T-helper 1 cell treated with Interleukin-12 subunit alpha and Interleukin-12 subunit beta and Interleukin-4 antibody, amounts not matched to agents 30 ng/mL and 1 ng/mL, for 36 hours (primary cell): ENCODE measurements at regions not wholly inside any gene's neighbourhood (a gene's known extent, or its start where the extent isn't known, plus 50 kb on each side); places are given as distances from the start of the nearest gene placed in this dataset.
"Not testable (repeated sequence)": the region's sequence is repeated elsewhere in the genome, so short reads cannot be mapped to it uniquely, and the experiment has no call there.

Experiments used
- intact Hi-C: fragments of 100-400 bp; cut with micrococcal nuclease; formaldehyde crosslinking; loops from one replicate; pipeline ENCODE4 v1.15.1; 2024

DNA sequence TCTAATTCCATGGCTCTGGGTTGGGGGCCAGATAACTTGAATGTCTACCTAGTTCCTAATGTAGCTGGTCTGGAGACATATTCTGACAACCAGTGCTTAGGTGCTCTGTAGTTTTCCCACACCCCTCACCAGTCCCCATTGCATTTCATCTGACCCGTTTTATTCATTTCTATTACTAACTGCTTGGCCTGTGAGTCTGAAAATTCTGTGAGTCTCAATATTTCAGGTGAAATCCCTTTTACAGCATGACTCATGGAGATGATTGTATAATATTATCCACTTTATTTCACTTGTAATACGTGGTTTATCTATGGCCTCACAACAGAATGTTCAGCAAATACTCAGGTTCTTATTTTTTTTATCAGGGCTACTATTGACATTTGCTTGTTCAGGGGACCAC lies 103.7 kb upstream of the UGP2 start:
- intact Hi-C loops, result no loop called here

DNA sequence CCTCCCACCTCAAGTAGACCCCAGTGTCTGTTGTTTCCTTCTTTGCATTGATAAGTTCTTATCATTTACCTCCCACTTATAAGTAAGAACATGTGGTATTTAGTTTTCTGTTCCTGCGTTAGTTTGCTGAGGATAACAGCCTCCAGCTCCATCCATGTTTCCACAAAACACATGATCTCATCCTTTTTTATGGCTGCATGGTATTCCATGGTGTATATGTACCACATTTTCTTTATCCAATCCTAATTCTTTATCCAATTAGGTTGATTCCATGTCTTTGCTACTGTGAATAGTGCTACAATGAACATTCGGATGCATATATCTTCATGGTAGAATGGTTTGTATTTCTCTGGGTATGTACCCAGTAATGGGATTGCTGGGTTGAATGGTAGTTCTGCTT lies 102.5 kb upstream of the UGP2 start:
- intact Hi-C loops, result not testable (repeated sequence)

DNA sequence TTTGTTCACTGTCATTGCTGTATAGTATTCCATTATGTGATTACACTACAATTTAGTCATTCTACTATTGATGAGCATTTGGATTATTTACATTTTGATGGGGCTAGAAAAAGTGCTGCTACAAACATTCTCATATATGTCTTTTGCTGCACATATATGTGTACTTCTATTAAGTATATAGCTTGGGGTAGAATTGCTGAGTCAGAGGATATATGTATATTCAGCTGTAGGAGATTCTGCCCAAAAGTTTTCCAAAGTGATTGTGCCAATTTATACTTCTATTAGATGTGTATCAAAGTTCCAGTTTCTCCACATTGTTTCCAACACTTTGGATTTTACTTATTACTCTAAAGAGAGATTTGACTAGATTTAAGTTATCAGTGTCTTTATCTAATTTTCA lies 101.7 kb upstream of the UGP2 start:
- intact Hi-C loops, result no loop called here

DNA sequence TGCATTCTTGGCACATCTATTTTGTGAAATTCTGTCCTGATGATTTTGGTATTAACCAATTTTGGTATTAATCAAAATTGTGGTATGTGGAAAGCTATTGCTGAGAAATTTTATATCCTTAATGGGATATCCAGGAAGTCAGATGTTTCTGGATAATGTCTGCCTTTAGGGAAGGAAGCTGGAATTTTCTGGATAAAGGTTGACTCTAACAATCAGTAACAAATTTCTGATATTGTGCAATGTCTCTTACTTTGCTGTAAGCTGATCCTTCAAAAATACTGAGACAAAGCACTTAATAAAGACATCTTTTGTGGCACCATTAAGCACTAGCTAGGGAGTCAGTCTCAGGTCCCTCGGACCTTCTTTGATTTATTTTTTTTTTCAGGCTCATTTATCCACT lies 100.8 kb upstream of the UGP2 start:
- intact Hi-C loops, result no loop called here

DNA sequence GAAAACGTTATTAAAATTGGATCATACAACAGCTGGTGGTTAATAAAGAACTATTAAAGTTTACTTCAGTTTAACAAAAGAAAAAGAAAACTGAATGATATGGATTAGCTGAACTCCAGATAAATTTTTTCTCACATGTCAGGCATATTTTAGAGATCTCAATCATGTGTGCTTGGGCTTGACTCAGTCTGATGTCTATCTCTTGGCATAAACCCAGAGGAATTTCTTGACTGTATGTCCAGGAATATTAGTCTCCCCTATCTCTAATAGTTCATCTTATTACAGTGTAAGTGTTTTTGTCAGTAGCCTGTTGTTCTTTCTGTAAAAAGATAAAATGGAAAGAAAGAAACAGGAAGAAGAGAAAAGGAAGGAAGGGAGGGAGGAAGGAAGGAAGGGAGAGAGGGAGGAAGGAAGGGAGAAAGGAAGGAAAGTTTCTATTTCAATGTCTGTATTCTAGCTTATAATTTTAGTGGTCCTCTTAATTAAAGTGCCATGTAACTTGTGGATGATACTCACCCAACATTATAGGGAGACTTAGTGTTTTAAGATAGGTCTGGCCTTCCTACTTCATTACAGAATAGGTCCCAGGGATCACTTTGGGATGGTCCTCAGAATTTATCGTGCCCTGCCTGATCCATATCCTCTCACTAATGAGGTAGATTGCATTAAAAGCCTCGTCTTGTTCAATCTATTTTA lies 99.7 kb upstream of the UGP2 start:
- intact Hi-C loops, result no loop called here

DNA sequence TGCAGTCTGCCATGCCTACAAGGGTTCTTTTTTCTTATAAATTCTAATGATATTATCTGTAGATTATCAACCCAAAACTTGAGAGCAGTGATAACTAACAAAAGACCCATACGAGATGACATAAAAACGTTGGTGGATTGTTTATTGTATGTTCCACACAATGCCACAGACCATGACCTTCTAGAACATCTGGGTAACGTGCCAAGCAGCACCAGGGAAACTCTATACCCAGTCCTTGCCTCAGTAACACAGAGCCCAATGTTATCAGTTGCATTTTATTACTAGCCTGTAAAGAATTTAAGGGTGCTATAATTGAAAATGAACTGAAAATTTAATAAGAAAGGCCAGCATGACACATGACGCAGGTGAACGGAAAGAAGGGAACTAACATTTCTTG lies 99.1 kb upstream of the UGP2 start:
- intact Hi-C loops, result no loop called here

DNA sequence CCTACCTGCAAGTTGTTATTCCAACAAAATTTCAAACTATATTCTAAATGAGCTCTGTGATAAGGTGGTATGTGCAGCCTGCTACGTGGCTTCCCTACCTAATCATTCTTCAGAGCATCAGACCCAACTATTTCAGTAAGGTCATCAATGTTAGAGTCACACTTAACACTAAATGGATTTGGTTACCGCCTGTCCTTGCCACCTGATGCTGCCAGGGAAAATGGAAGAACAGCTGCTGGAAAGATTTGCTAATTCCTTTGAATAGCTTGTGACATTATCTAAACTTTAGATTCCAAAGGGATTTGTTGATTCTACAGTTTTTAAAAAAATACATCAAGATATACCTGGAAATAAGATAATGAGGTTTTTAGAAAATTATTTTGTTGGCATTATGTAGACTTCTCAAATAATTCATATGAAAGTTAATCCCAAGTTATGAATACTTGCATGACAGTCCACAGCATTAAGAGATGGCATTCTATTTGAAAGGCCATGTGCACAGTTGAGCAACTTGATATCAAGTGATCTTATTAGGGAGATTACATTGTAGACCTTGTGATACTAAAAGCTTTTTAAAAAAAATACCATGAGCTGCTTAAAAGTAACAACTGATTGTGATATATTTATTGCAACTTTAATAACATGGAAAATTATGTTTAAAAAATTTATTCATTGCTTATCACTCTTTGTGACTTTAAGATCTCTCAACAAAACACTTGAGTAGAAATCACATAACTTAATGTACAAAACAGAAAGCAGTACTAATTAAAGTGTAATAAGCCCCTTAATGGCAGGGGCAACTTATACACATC lies 98.3 kb upstream of the UGP2 start:
- intact Hi-C loops, result no loop called here

DNA sequence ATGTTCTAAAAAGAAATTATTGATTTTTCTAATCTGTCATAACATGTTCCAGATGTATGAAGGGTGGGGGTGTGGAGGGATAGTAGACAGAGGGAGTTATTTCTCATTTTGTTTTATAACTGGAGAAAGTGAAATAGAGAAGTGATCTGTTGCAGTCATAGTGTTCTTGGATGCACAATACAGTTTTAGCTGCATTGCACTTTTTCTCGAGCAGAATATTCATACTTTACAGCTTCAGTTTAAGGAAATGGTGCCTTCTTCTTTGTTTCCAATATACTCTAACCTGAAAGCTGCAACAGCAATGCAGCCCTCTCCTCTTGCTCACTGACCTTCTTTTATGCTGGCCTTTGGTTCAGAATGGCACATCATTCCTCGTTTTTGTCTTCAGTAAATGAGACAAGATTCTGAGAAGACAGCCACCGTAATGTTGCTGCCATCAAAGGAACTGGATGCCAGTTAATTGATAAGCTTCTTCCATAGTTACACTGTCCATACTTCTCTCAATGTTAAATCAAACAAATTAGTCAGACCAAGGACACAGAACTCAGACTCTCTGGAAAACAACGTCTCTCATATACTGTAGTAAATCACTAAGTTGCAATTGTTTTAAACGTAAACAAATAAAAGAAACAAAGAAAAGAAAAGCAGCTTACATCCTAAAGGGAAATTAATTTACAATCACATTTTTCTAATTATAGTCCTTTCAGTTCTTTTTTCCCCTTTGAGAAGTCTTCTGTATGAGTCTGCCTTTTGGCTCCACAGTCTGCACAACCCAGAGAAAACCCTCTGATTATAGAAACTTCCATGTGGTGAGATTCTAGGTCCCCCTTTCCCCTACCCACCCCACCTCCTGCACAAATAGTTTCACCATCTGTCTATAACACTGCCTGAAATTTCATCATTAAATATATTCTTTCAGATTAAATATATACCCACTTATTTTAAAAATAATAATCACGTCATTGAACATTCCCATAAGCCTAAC lies 97.4 kb upstream of the UGP2 start:
- intact Hi-C loops, result no loop called here

DNA sequence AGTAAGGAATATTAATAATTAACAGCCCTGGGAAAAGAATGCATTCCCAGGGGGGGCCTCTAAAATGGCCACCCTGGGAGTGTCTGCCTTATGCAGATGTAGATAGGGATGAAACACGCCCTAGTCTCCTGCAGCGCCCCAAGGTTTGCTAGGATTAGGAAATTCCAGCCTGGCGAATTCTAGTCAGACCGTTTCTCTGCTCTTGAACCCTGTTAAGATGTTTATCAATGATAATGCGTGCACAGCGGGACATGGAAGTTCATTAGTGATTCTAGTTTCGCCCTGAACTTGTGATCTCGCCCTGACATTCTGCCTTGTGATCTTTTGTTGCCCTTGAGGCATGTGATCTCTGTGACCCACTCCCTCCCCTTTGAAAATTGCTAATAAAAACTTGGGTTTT lies 95.1 kb upstream of the UGP2 start:
- intact Hi-C loops, result not testable (repeated sequence)

DNA sequence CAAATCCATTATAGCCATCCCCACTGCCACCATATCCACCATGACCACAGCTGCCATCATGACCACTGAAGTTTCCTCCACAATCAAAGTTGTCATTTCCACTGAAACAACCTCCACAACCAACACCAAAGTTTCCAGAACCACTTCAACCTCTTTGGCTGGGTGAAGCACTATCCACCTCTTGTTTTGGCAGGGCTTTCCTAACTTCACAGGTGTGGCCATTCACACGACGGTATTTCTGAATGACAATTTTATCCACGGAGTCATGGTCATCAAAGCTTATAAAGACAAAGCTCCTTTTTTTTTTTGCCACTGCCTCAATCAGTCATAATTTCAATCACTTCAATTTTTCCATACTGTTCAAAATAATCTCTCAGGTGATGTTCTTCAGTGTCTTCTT lies 89.8 kb upstream of the UGP2 start:
- intact Hi-C loops, result no loop called here

DNA sequence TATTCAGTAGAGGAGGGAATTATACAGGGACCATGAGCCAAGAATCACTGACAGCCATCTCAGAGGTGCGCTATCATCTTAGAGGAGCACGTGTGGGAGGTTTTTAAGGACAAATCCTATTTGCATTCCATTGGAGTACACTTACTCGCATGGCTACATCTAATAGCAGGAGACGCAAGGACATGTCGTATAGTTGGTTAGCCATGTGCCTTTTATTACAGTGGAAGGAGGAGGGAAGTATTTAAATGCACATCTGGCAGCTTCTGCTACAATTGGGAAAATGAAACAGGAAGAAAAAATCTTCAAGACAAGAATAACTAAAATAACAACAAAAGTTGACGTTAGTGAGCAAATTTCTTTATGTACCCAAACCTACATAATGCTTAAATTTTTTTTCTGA lies 86.5 kb upstream of the UGP2 start:
- intact Hi-C loops, result no loop called here

DNA sequence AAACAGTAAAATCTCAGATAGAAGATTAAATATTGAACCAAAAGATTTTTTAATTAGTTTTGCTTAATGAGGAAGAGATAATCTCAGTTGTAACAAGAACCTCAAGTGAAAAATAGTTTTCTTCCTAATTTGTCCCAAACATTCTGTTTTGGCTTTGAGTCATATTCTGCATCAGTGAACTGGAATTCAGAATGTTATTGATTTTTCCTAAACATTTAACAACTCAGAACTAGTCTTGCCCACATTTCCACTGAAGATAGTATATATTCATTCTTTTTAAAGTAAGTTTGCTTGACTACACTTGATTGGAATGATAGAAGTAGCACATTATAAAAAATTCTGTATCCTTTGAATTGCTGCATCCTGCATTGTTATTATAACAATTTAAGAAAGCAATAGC lies 85.7 kb upstream of the UGP2 start:
- intact Hi-C loops, result no loop called here

DNA sequence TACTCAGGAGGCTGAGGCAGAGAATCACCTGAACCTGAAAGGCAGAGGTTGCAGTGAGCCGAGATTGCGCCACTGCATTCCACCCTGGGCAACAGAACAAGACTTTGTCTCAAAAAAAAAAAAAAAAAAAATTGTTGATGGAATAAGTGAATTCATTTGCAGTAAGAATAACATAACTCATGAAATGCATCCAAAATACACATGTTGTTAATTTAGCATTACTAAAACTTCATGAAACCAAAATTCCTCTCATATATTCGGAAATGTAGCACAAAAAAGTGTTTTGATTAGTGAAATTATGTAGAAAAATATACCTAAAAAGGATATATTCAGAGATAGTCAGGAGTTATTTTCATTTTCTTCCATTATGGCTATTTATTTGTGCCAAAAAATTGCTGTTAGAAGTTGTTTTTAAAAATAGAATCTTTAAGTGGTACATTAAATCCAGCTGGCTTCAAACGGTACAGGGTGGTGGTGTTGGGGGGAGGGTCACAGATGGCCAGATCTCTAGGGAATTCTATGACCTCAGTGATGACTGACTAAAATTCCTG lies 78.2 kb upstream of the UGP2 start:
- intact Hi-C loops, result no loop called here

DNA sequence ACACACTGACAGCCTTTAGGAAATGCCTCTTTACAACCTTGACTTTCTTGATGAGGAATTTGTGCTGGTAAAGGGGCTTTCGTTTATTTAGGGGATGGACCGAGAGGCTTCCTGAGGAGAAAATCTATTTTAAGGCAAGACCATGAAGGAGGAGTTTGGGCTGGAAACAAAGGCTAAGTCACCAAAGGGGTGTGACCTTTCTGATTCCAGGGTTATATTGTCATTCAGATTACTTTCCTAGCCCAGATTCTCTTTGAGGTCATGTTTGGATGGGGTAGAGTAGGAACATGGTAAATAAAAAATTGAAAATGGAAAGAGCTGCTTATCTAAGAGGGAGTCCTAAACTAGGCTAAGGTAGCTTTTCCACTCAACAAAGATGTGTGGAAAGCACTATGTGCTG lies 77.1 kb upstream of the UGP2 start:
- intact Hi-C loops, result no loop called here

DNA sequence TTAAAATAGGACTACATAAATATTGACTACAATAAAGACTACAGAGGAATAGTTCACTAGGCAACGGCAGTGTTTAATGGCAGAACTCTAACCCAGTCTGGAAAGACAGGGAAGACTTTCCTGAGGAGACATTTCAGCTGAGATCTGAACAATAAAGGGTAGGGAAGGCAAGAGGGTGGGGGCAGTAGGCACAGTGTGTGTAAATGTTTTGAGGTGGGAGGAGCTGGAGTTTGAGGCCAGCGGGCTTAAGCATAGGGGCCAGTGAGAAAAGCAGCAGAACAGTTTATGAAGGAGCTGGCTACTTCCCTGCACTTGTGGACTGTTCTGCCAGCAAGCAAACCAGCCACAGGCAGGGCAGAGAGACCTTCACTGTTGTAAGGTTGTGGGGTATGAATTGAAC lies 76.6 kb upstream of the UGP2 start:
- intact Hi-C loops, result no loop called here

DNA sequence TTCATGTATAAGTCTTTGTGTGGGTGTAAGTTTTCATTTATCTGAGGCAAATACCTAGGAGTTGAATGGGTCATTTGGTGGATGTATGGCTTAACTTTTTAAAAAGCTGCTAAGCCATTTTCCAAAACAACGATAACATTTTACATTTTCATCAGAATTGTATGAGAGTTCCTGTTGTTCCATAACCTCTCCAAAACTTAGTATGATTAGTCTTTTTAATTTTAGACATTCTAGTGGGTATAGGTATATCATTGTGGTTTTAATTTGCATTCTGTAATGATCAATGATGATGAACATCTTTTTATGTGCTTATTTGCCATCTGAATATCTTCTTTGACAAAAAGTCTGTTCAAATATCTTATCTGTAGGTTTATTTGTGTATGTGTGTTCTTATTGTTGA lies 74.4 kb upstream of the UGP2 start:
- intact Hi-C loops, result no loop called here

DNA sequence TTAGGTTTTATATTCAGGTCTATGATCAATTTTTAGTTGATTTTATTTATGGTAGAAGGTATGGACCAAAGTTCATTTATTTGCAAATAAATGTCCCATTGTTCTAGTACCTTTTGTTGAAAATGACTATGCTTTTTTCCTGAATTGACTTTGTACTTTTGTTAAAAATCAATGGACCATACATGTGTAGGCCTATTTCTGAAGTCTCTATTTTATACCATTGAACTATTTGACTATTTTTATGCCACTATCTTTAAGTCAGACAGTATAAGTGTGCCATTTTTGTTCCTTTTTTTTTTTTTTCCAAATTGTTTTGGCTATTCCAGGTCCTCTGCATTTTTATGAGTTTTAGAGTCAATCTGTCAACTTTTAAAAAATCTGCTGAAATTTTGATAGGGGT lies 73.6 kb upstream of the UGP2 start:
- intact Hi-C loops, result no loop called here

DNA sequence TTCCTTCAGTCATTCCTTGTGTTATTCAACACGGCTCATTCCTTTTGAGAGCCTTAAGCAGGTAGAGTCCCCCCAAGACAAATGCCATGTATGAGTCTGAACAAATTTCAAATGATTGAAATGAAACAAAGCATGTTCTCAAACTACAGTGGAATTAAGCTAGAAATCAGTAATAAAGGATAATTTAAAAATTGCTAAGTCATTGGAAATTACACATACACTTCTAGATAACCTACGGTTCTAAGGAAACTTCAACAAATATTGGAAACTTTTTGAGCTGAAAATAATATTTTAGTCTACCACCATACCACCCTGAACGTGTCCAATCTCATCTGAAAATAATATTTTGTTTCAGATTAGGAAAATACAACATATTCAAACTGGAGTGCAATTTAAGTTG lies 71.8 kb upstream of the UGP2 start:
- intact Hi-C loops, result no loop called here

DNA sequence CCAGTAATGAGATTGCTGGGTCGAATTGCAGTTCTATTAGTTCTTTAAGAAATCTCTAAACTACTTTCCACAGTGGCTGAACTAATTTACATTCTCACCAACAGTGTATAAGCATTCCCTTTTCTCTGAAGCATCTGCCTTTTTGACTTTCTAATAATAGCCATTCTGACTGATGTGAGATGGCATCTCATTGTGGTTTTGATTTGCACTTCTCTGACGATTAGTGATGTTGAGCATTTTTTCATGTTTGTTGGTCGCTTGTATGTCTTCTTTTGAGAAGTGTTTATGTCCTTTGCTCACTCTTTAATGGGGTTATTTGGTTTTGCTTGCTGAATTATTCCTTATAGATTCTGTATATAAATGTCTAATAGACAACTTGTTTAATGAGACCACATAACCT lies 69.6 kb upstream of the UGP2 start:
- intact Hi-C loops, result no loop called here

DNA sequence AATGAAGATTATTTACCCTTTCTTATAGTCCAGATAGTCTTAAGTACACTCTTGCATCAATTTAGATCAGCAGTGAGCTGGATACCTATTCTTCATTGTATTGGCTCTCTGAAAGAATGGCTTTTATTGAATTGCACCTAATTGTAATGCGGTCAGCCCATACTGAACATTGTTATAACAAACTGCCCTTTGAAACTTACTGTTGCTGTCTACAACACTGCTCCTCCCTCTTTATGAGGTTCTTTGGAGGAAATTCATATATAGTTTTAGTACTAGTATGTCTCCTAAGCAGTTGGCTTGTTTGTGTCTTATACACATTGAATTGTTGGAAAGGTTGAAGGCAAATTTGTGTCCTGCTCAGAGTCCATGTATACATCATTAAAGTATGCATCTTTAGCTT lies 66.5 kb upstream of the UGP2 start:
- intact Hi-C loops, result no loop called here

DNA sequence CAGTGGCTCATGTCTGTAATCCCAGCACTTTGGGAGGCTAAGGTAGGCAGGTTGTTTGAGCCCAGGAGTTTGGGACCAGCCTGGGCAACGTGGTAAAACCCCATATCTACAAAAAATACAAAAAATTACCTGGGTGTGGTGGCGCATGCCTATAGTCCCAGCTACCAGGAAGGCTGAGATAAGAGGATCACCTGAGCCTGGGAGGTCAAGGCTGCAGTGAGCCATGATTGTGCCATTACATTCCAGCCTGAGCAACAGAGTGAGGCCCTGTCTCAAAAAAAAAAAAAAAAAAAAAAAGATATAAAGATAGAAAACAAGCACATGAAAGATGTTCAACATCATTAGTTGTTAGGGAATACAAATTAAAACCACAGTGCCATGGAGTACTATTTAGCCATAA lies 65.3 kb upstream of the UGP2 start:
- intact Hi-C loops, result no loop called here

DNA sequence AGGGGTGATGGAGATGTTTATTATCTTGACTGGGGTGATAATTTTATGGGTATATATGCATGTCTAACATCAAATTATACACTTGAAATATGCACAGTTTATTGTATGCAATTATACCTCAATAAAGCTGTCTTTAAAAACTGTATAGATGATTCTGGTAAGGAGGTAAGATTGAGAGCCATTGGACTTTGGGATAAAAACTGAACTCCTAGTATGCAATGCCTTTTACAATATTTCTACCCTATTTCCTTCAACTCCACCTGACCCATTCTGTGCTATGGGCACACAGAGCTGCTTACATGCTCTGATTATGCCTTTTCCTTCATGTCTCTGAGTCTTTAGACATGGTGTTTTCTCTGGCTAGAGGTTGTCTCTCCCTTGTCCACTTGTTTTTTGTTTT lies 63.9 kb upstream of the UGP2 start:
- intact Hi-C loops, result no loop called here
